Choroid plexus epithelial cell (primary cell): ENCODE measurements at regions not wholly inside any gene's neighbourhood (a gene's known extent, or its start where the extent isn't known, plus 50 kb on each side); places are given as distances from the start of the nearest gene placed in this dataset.

Experiments
- DNase-seq: peaks from one replicate; pipeline ENCODE4 v3.0.0-alpha.2; 2010; ENCODE audit warnings: low read depth
- H3K4me3 ChIP-seq: 2 replicates; pipeline ENCODE4 v1.5.1; 2011; ENCODE audit warnings: low read depth, mild to moderate bottlenecking, control low read depth, low read length, moderate library complexity
- CTCF ChIP-seq: conservative IDR thresholded peaks from 2 replicates; pipeline ENCODE4 v1.5.1; 2011; ENCODE audit warnings: low read depth, mild to moderate bottlenecking, control low read depth, inconsistent platforms, low read length, moderate library complexity

DNA sequence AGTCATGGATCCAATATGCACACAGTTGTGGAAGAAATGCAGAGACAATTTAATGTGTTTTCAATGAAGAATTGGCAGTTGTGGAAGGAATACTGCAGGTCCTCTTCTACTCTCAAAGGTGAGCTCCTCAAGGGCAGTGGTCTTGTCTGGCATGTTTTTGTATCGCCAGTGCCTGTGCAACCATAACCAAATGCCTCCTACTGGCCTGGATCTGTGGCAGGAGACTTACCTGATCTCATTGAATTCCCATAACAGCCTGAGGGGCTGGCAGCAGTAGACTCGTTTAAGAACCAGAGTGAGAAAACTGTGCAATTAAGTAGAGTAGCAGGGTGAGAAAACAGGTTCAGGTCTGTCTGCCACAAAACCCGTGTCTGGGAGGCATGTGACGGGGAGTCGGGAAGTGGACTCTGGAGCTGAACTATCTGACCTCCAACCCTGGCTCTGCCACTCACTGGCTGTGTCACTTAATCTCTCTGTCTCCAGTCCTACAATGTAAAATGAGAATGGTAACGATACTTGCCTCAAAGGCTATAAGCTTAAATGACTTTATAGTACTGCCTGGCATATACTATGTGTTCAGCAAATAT is 268.2 kb upstream of the SSTR1 start:
- DNase-seq, result no peak
- no peak overlapping the region for H3K4me3 ChIP-seq
- no peak for TF ChIP-seq CTCF

DNA sequence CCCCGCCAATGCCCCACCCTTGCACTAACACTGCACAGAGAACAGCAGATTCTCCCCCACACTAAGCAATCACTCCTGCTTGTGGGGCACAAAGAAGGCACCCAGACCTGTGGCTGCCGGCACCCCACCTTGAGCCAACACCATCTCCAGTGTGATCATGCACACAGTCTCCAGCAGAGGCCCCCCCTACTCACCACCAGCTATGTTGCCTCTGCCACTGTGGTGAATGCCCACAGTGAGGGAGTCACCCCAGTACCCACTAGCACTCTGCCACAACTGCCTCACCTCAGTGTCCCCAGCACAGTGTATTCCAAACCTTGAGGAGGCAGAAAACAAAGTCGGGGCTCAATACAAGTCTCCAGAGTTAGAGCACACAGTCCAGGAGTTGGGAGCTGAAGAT is 261.7 kb upstream of the SSTR1 start:
- TF ChIP-seq CTCF, result no peak
- no peak overlapping the region for H3K4me3 ChIP-seq

GRCh38 chr14:37946819-37947218 is 260.9 kb upstream of the SSTR1 start:
- no peak overlapping the region for H3K4me3 ChIP-seq
- DNase-seq, result peak; percentile 2
- no peak for TF ChIP-seq CTCF

More for the DNA sequence above, 261.7 kb upstream of the SSTR1 start:
- no peak for DNase-seq

GRCh38 chr14:37948266-37948665 is 259.4 kb upstream of the SSTR1 start:
- no peak overlapping the region for H3K4me3 ChIP-seq
- DNase-seq, result no peak
- TF ChIP-seq CTCF, result no peak

- no peak for DNase-seq
- H3K4me3 ChIP-seq, result no peak overlapping the region
- TF ChIP-seq CTCF, result no peak
Observed at GRCh38 chr14:37968664-37969240, 239.0 kb upstream of the SSTR1 start.

GRCh38 chr14:37969511-37969979 is 238.2 kb upstream of the SSTR1 start:
- TF ChIP-seq CTCF, result no peak
- DNase-seq, result no peak
- no peak overlapping the region for H3K4me3 ChIP-seq

- DNase-seq, result no peak
- no peak for TF ChIP-seq CTCF
- H3K4me3 ChIP-seq, result no peak overlapping the region
Observed at GRCh38 chr14:37970696-37971095, 237.0 kb upstream of the SSTR1 start.
